ENCODE measurements at regions not wholly inside any gene's neighbourhood (a gene's known extent, or its start where the extent isn't known, plus 50 kb on each side); places are given as distances from the start of the nearest gene placed in this dataset.

DNA sequence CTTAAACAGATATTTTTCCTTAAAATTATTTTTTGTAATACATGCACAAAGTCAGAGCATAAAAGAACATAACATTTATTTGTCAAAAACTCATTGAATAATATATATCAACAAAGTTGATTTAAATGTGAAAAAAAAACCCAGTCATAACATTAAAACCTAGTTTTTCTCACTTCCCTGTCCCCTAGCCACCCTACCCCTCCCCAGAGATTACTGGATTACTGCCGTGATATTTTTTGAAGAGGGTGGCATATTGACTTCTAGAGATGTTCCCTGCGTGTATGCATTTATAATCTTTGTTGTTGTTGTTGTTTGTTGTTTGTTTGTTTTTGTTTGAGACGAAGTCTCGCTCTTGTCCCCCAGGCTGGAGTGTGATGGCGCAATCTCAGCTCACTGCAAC, 52.4 kb upstream of the ARMC2 start (continued):
- TF ChIP-seq PBX3 (CRISPR knock-in tag; IDR thresholded peaks at IDR 0.05) (no peak), ZNF114 (tag by site-specific recombination; IDR thresholded peaks at IDR 0.05) (no peak), HOXD13 (CRISPR knock-in tag; IDR thresholded peaks at IDR 0.05; ENCODE audit: borderline replicate concordance) (no peak), ZNF266 (tag by site-specific recombination; IDR thresholded peaks at IDR 0.05; ENCODE audit: low read depth) (no peak), ZNF549 (tag by site-specific recombination; IDR thresholded peaks at IDR 0.05) (no peak), ZNF175 (tag by site-specific recombination; IDR thresholded peaks at IDR 0.05) (no peak), BCL11B (tag by site-specific recombination; IDR thresholded peaks at IDR 0.05; ENCODE audit: low read depth) (no peak), ZNF544 (tag by site-specific recombination; IDR thresholded peaks at IDR 0.05) (no peak), GLI2 (tag by site-specific recombination; IDR thresholded peaks at IDR 0.05; ENCODE audit: borderline replicate concordance, low read depth) (no peak), ZNF19 (tag by site-specific recombination; IDR thresholded peaks at IDR 0.05; ENCODE audit: low read depth) (no peak)

DNA sequence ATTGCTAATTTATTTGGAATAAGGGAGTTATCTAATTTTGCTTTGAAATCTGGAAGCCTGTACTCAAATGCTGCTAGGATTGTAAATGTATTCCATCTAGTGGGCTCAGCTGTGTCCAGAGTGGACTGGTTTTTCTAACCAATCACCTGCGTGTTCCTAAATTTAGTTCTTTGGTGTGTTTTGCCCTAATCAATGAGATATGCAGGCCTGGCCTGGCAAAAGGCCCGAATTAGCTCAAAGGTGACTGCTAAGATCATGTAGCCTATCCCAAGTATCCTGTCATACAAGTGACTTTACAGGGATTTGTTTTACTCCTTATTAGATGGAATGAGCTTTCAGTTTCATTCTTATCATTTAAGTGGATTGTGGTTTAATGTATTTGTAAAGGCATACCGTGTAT, 51.3 kb upstream of the ARMC2 start:
- POLR2A ChIA-PET = interaction anchor here (2.8 kb wide), 1 partner anchor 236 kb away, joined by 7 read pairs; the partner anchor contains the start of gene FOXO3
- CTCF ChIA-PET = interaction anchor here (0.5 to 1.4 kb wide), 6 partner anchors 36 to 276 kb away, joined by 3 read pairs; no protein-coding TSS in a partner anchor
- no peaks in the 10 kb centered on the region for H3K4me1 ChIP-seq (ENCODE audit: control insufficient read depth, insufficient read depth, low read length)

More for the DNA sequence above, 51.3 kb upstream of the ARMC2 start:
- Histone ChIP-seq H3K36me3 (ENCODE audit: control insufficient read depth in 2 of 2, insufficient read depth in 1 of 2, low read length in 2 of 2) (no peaks in the 10 kb centered on the region), H3K4me3 (ENCODE audit: low read depth, low read length) (no peak overlapping the region), H3K9me3 (ENCODE audit: control insufficient read depth, insufficient read depth, low read depth, low read length) (no peaks in the 10 kb centered on the region), H3K27ac (ENCODE audit: extremely low read depth, low read depth, low read length) (no peak overlapping the region)
- TF ChIP-seq, protein P1, sequence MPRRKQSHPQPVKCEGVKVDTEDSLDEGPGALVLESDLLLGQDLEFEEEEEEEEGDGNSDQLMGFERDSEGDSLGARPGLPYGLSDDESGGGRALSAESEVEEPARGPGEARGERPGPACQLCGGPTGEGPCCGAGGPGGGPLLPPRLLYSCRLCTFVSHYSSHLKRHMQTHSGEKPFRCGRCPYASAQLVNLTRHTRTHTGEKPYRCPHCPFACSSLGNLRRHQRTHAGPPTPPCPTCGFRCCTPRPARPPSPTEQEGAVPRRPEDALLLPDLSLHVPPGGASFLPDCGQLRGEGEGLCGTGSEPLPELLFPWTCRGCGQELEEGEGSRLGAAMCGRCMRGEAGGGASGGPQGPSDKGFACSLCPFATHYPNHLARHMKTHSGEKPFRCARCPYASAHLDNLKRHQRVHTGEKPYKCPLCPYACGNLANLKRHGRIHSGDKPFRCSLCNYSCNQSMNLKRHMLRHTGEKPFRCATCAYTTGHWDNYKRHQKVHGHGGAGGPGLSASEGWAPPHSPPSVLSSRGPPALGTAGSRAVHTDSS (tag by site-specific recombination; IDR thresholded peaks at IDR 0.05) = no peak
- TF ChIP-seq CTCF (tag by site-specific recombination; IDR thresholded peaks at IDR 0.05) (no peak), ZNF423 (tag by site-specific recombination; IDR thresholded peaks at IDR 0.05) (no peak), ZNF266 (tag by site-specific recombination; IDR thresholded peaks at IDR 0.05; ENCODE audit: low read depth) (no peak), MEIS1 (CRISPR knock-in tag; IDR thresholded peaks at IDR 0.05; ENCODE audit: borderline replicate concordance) (no peak), ZNF157 (tag by site-specific recombination; IDR thresholded peaks at IDR 0.05) (no peak), ZXDB (tag by site-specific recombination; IDR thresholded peaks at IDR 0.05) (no peak), ZNF629 (tag by site-specific recombination; IDR thresholded peaks at IDR 0.05) (no peak), ZSCAN4 (tag by site-specific recombination; IDR thresholded peaks at IDR 0.05) (no peak), ZNF548 (tag by site-specific recombination; IDR thresholded peaks at IDR 0.05) (no peak), ZNF23 (tag by site-specific recombination; IDR thresholded peaks at IDR 0.05; ENCODE audit: borderline replicate concordance) (no peak), ZNF837 (tag by site-specific recombination; IDR thresholded peaks at IDR 0.05) (no peak), ZNF76 (tag by site-specific recombination; IDR thresholded peaks at IDR 0.05; ENCODE audit: borderline replicate concordance, low read depth) (no peak), MYNN (tag by site-specific recombination; IDR thresholded peaks at IDR 0.05; ENCODE audit: borderline replicate concordance) (no peak), ZNF701 (tag by site-specific recombination; IDR thresholded peaks at IDR 0.05) (no peak)
- TF ChIP-seq, protein P2, sequence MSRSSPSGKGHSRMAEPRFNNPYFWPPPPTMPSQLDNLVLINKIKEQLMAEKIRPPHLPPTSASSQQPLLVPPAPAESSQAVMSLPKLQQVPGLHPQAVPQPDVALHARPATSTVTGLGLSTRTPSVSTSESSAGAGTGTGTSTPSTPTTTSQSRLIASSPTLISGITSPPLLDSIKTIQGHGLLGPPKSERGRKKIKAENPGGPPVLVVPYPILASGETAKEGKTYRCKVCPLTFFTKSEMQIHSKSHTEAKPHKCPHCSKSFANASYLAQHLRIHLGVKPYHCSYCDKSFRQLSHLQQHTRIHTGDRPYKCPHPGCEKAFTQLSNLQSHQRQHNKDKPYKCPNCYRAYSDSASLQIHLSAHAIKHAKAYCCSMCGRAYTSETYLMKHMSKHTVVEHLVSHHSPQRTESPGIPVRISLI (tag by site-specific recombination; IDR thresholded peaks at IDR 0.05) = no peak

Data from HEK293 (cell line).